HG02973 (cell line): ENCODE measurements at regions not wholly inside any gene's neighbourhood (a gene's known extent, or its start where the extent isn't known, plus 50 kb on each side); places are given as distances from the start of the nearest gene placed in this dataset.
"Not testable (repeated sequence)": the region's sequence is repeated elsewhere in the genome, so short reads cannot be mapped to it uniquely, and the experiment has no call there.

Source experiments
- ATAC-seq: cut with Tn5 transposase; IDR thresholded peaks from one replicate; pipeline ENCODE4 v1.9.1; 2021; ENCODE audit warnings: moderate library complexity; ENCODE audit not compliant: unreplicated experiment

DNA sequence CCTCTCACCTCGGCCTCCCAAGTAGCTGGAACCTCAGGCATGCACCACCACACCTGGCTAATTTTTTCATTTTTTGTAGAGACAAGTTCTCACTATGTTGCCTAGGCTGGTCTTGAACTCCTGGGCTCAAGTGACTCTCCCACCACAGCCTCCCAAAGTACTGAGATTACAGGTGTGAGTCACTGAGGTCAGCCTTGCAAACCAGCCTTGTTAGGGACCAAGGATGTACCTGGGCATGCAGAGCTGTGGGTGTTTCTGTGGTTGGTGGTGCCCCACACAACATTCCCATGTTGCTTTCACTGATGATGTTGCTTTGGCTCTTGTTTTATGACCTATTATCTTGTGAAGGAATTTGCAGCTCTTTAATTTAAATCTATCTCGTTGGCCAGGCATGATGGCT is 54.8 kb downstream of the OTUD1 start:
- ATAC-seq = no peak

DNA sequence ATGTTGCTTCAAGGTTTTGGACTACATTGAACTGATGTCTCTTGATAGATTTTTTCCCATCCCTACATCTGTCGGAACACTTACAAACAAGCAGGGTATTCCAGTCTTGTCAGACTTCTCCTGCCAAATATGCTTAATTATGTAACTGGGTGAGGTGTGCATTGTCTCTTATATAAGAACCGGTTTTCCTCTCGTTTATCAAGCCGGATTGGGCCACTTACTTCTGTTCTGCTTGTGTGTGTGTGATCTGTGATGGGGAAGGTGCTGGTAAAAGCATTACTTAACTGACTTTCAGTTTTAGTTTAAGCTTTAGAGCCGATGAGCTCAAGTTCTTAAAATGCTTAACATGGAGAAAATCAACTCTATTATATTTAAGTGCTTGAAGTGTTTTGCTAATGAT is 57.9 kb downstream of the OTUD1 start:
- ATAC-seq = no peak

DNA sequence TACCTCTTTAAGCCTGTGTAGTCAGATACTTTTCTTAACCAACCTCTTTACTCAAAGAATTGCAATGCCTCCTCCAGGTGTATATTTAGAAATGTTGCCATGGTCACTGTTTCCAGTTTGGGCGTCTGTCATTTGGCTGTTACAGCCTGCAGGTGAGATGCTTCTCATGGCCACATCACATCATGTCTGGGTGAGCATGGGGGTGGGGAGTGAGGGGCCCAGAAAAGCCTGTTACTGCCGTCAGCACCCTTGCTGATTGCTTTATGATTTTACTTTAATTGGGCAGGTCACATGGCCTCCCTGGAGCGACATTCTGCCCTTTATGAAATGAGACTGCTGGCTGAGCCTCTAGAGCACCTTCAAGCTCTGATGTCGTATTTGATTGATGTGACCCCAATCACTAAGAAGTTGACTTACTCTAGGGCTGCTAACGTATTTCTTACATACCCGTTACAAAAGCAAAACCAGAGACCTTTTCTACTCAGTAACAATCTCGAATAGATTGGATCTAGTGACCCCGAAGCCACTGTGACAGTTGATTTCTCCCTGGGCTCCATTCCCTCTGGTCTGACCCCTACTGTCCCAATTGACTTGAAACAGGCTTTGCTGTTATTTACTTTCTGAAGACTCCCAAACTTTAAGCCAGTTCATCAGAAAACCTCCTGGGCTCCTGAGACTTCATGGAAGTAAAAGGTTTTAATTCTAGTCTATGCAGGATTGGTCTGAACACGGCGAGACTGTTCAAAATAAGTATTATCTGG is 60.7 kb downstream of the OTUD1 start:
- no peak for ATAC-seq

DNA sequence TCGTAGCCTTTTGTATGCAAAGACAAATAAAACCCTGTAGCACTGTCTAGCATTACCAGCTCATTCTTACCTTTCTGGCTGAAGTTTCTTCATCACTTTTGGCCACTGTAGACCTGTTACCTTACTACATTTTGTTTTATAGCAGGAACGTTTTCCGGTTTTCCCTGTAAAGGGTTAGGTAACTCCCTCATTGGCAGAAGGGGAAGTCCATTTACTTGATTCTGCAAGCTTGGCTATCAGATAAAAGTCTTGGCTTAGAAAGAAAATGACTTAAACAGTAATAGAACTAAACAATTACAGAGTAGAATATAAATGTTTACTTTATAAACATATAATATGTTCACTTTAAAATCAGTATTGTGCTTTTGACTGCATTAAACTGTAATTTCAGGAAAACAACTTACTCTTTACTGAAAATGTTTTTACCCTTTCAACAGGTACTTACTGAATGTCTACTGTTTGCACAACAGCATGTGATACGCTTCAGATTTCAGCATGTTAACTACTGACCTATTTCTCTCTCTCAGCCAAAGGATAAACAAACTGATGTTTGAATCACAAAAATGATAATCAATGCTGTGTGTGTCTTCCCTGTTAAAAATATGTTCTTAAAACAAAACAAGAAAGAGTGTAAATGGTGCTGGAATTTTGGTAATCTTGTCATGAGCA is 67.1 kb downstream of the OTUD1 start:
- ATAC-seq = no peak

DNA sequence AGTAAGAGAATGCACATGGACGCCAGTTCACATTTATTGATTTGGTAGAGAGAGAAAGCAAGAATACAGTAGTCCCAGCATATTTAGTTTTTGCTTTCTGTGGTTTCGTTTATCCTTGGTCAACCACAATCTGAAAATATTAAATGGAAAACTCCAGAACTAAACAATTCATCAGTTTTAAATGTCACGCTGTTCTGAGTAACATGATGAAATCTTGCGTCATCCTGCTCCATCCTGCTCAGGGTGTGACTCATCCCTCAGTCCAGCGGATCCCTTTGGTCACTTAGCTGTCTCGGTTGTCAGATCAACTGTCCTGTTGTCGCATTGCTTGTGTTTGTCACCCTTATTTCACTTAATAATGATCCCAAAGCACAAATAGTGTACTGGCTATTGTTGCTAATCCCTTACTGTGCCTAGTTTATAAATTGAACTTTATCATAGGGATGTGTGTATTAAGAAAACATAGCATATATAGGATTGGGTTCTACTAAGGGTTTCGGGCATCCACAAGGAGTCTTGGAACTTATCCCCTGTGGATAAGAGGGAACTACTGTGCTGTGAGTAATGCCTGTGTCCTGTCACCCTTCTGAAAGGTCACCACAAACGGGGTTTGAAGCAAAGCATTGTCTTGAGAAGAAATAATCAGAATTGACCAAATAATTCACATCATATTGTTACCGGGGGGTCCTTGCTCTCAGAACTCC is 73.6 kb downstream of the OTUD1 start:
- ATAC-seq = no peak

DNA sequence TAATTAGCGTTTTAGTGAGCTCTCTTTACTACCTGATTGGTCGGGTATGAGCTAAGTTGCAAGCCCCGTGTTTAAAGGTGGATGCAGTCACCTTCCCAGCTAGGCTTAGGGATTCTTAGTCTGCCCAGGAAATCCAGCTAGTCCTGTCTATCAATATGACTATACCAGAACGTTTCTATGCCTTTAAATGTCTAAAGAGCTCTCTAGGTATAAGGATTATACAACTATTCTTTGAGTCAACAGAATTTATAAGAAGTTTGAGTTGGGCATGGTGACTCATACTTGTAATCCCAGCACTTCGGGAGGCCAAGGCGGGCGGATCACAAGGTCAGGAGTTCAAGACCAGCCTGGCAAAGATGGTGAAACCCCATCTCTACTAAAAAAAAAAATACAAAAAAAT is 74.7 kb downstream of the OTUD1 start:
- ATAC-seq = not testable (repeated sequence)

DNA sequence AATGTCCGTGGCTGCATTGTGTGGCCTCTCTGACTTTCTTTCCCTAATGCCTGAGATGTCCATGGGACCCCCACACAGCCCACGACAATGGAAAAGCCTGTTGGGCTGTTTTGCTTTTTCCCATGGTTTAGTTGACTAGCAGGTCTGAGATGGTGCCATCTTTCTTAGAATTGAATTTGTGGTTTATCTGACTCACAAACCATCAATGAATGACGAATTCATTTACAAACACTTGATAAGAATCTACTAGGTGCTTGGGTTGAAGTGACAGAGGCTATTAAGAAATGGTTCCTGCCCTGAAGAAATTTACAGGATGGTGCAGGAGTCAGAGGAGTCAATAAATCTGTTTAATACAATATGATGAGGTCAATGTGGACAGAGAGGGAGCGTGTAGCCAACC is 75.4 kb downstream of the OTUD1 start:
- no peak for ATAC-seq

DNA sequence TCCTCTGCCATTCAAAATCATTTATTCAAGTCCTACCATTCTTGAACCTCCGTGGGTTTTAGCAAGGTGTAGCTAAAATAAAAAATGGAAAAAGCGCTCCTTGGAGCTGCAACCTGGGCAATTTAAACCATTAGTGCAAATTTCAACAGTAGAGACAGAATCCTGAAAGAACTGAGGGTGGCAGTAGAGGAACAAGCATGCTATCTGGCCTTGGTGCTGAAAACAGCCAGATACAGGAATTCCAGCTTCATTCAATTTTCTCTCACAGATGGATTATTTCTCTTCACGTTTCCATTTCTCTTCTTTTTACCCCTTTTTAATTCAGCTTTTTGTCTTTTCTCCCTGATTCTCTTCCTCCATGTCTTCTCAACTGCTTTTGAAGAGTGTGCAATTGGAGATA is 77.7 kb downstream of the OTUD1 start:
- no peak for ATAC-seq

DNA sequence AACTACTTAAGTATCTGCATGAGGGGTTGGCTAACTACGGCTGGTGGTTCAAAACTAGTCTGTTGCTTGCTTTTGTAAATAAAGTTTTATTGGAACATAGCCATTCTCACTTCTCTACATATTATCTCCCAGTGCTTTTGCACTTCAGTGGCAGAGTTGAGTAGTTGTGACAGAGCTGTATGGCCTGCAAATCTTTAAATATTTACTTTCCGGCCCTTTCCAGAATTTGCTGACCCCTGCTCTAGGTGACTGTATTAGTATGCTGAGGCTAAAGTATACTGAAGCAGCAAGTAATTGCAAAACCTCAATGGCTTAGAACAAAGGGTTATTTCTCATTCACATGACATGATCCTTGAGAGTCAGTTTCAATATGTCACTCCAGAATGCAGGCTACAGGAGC is 78.3 kb downstream of the OTUD1 start:
- no peak for ATAC-seq

DNA sequence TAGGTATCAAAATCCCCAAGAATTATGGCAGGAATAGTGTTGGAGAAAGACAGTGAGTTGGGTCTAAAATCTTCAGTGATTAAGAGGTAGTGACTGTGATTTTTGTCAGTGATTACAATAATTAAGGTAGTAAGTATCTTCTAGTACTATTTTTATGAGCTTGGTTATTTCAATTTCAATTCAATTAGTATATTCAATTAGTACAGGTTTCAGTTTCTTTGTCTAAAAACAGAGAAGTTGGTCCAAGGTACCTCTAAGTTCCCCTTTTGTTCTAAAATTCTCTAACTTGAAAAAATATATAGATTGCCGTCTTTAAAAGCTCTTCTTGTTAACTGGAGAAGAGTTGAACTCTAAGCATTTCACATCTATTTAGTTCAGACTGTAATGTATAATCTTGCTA is 82.9 kb downstream of the OTUD1 start:
- no peak for ATAC-seq

DNA sequence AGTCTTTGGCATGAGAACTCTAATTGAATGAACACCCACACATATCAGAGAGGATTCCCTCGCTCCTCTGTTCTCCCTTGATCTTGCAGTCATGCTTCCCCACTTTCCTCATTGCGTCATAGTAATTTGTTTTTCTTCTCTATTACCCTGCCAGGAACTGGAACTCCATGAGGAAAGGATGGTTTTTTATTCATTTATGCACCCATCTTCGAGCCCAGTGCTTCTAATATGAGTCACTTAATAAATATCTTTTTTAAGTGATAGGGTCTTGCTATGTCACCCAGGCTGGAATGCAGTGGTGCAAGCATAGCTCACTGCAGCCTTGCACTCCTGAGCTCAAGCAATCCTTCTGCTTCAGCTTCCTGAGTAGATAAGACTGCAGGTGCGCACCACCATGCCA is 83.5 kb downstream of the OTUD1 start:
- ATAC-seq = no peak

DNA sequence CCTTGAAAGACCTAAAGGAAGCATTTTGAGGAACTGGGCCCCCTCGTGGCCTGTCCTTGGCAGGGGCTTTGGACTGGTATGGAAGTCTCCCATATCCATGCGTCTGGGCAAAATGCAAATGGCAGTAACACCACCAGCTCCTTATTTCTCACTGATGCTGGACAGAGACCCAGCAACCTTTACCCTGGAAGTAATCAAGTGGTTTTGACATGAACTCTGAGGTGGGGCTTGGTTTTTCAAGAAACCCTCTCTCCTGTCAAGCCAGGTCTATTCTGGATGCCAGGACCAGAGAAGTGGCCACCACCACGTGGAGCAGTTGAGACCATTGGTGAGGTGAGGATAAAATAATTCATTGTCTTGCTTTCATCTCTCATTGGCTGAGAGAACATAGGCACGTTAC is 84.4 kb downstream of the OTUD1 start:
- ATAC-seq = no peak

DNA sequence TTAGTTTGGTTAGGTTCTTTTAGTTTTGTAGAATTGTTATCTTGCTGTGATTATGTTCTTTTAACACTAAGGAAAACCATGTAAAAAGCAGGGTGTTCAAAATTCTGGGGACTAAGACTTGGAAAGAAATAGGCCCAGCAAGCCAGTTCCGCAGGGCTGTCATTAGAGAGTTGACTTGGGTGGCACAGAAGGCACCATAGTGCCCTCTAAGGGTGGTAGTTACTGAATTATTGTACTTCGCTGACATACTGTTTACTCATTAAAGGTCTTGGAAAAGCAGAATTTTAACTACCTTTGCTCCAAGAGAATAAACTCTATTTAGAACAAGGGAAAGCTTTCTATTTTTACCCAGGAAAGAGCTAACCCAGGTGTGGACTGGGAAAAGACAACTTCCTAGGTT is 86.5 kb downstream of the OTUD1 start:
- no peak for ATAC-seq

DNA sequence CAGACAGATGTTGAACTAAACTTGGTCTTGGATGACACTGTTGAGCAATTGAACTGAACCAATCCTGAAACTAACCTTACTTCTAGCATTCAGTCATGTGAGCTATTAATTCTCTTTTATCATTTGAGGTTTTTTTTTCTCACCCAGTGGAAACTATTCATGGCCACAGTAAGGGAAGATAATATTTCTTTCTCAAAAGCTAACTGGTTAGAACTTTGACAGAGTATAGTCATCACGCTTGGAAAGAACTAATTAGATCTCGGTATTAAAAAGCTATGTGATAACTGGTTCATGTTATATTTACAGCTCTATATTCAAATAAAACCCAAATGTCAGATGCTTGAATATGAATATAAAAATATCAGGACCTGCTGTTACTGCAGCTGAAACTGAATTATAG is 89.5 kb downstream of the OTUD1 start:
- no peak for ATAC-seq

DNA sequence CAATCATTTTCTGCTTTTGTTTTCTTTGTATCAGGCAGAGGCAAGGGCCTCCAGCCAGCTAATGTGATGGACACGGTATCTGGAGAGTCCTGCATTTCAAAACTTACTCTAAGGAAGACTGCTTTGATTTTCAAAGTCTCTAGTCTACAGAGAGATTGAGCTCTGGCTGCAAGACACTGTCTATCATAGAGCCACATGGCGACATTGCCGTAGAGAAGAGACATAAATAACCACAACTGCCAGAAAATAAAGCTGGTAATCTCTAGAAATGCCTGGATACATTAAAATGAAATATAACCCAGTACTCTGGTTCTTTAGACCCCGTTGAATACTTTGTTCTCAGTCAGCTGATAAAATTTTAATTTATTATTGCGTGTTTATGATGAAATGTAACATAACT is 90.8 kb downstream of the OTUD1 start:
- ATAC-seq = no peak

DNA sequence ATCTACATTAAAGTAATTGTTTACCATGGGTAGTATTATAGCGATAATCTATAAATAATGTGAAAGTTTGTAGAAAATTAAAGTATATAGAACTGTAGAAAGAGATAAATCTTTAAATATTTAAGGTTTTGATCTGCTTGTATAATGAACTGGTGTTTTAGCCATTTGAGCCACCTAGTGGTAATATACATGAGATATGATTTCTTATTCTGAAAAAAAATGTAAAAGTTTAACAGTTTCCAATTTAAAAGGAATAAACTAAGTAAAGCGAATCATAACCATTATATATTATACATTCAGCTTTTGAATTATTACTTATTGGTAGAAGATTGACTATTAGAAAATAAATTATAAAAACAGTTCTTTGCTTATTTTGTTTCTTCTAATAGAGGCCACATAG is 91.2 kb downstream of the OTUD1 start:
- ATAC-seq = no peak

DNA sequence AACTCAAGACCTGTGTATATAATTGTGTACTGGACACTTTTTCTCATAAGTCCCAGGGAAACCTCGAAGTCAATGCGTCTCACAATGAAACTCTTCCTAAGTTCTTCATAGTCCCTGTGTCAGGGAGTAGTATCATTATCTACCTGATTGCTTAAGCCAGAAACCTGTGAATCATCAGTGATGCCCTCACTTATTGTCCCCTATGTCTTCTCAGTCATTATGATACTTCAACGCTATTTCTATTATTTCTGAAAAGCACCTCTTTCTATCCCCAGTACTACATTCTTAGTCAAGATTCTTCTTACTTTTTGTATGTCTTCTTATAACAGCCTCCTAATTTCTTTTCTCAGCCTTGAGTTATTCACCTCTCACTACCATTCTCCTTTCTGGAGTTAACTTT is 94.3 kb downstream of the OTUD1 start:
- no peak for ATAC-seq

DNA sequence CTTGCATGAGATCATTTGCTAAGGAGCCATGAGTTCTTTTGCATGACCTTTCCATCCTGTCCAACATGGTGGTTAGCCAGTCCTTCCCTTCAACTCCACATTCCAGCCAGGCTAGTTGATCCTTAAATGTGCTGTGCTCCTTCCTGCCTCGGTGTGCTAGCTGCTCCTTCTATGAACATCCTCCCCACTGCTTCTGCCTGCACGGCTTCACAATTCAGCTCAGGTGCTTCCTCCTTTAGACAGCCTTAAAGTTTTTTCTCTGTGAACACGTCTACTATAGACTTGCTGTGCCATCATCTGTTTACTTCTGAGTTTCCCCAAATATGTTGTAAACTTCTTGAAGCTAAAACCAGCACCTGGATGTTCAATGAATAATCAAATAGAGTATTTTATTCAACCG is 95.5 kb downstream of the OTUD1 start:
- ATAC-seq = no peak

DNA sequence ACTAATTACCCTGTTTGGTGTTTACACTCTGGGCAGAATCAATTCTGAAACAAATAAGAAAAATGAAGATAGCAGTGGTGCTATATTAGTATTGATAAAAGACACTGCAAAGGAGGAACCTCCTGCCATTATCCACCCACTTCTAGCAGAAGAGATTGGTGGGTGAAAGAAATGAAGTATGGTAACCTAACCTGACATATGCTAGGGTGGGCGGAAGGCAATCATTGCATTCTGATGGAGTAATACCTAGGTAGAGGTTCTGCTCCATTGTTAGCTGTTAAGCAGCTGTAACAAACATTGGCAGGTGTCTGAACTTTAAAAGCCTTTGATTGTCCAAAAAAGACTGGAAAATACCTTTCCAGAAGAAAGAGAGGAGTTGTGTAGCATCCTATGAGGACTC is 95.9 kb downstream of the OTUD1 start:
- no peak for ATAC-seq

DNA sequence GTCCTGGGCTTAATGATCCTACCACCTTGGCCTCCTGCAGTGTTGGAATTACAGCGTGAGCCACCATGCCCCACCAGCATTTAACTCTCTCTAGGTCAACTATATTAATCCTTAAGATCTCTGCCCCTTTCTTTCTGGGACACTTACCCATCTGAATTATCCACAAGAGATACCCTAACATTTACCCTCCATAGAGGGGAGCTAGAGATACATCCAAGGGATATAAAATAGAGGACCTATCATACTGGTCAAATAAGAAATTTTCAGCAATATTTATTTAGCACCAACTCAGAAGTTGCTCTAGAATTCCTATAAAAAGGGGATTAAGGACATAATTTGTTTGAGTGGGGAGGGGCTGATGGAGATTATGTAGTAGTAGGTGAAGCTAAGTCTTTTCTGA is 96.5 kb downstream of the OTUD1 start:
- no peak for ATAC-seq

DNA sequence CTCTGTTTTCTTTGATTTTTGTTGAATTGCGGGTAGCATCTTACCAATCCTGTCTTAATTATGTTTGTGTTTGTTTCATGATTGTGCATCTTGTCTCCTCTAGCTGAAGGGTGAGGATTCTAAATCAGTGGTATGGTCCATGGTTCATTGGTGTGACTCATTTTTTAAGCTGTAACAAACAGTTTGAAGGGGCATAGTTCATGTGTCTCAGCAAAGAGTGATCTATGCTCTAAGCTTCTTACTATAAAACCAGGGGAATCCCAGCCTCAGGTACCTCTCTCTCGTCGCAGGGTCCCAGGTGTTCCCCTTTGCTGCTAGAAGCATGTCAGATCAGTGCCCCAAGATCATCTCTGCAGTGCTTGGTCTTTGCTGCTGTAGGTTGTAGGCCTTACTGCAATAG is 100.1 kb downstream of the OTUD1 start:
- ATAC-seq = no peak

DNA sequence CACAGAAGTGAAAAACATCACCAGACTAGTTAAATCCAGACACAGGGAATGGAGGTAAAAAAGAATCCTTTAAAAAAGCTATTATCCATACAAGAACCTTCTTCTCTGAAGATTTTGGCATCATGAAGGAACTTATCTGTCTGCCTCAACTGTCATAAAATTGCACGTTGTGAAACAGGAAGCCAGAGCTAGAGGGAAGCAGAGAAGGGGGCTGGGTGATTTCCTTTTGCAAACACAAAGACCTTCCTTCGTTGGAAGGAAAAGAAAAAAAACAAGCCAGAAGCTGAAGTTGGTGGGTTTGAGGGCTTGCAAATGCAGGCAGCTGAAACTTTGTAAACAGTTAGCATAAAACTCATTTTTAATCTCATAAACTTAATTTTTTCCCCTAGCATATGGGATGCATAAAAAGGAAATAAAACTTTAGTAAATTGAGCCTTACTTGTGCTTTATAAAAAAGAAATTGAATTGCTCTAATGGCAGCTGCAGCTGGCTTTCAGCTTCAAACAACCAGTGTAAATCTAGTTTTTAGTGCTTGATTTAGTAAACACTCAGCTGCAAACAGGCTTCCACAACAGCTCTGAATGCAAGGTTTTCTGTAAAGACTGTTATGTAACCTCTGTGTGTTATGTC is 101.6 kb downstream of the OTUD1 start:
- no peak for ATAC-seq
